ENCODE measurements at regions not wholly inside any gene's neighbourhood (a gene's known extent, or its start where the extent isn't known, plus 50 kb on each side); places are given as distances from the start of the nearest gene placed in this dataset.

DNA sequence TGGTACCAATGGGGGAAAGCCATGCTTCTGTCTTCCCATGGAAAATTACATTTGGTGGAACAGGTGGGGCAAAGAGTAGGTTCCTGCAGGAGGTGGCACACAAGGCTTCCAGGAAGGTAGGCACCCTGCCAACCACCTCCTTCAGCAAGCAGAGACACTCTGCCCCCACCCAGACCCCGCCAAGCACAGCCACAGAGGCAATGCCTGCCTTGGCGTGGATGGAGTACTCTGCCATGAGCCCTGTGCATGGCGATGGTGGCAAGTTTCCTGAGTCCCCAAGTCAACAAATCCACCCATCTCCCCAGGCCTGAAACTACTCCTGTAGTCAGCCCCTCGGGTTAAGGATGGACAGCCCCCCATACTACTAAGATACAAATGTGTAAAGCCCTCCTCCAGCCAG lies 119.2 kb upstream of the GNAO1 start:
- Histone ChIP-seq H3K9me3 (ENCODE audit: control insufficient read depth, insufficient read depth, low read depth, low read length) (no peaks in the 10 kb centered on the region), H3K4me3 (ENCODE audit: low read depth, low read length) (no peak overlapping the region), H3K36me3 (ENCODE audit: control insufficient read depth in 2 of 2, insufficient read depth in 1 of 2, low read length in 2 of 2) (no peaks in the 10 kb centered on the region), H3K4me1 (ENCODE audit: control insufficient read depth, insufficient read depth, low read length) (no peaks in the 10 kb centered on the region), H3K27ac (ENCODE audit: extremely low read depth, low read depth, low read length) (no peak overlapping the region)
- ChIA-PET CTCF (no interaction called here), POLR2A (no interaction called here)
- TF ChIP-seq ZNF677 (tag by site-specific recombination; IDR thresholded peaks at IDR 0.05) = peak; percentile 66
- TF ChIP-seq, protein P1, sequence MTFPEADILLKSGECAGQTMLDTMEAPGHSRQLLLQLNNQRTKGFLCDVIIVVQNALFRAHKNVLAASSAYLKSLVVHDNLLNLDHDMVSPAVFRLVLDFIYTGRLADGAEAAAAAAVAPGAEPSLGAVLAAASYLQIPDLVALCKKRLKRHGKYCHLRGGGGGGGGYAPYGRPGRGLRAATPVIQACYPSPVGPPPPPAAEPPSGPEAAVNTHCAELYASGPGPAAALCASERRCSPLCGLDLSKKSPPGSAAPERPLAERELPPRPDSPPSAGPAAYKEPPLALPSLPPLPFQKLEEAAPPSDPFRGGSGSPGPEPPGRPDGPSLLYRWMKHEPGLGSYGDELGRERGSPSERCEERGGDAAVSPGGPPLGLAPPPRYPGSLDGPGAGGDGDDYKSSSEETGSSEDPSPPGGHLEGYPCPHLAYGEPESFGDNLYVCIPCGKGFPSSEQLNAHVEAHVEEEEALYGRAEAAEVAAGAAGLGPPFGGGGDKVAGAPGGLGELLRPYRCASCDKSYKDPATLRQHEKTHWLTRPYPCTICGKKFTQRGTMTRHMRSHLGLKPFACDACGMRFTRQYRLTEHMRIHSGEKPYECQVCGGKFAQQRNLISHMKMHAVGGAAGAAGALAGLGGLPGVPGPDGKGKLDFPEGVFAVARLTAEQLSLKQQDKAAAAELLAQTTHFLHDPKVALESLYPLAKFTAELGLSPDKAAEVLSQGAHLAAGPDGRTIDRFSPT (tag by site-specific recombination; IDR thresholded peaks at IDR 0.05) = no peak

DNA sequence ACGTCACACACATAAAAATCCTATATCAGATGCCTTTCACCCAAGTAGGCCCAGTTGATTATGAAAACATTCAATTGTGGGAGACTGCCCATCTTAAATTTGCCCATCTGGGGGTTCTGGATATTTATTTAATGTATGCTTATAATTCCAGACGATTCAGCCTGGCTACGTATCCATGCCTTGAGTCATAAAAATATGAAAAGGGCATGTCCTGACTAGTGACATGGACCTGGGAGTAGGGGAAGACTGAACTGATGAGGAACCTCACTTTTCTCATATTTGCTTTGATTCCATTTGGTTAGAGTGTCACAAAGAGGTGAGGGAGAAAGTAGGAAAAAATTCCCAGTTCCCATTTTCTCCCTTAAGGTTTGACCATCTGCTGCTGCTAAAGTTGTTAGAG lies 122.5 kb upstream of the GNAO1 start:
- TF ChIP-seq KLF7 (tag by site-specific recombination; IDR thresholded peaks at IDR 0.05; ENCODE audit: borderline replicate concordance) = no peak
- no peak for TF ChIP-seq SP3 (tag by site-specific recombination; IDR thresholded peaks at IDR 0.05)
- TF ChIP-seq ZNF223 (tag by site-specific recombination; IDR thresholded peaks at IDR 0.05) = no peak
- TF ChIP-seq ZNF354C (tag by site-specific recombination; IDR thresholded peaks at IDR 0.05; ENCODE audit: borderline replicate concordance, low read depth) = no peak
- TF ChIP-seq, protein P2, sequence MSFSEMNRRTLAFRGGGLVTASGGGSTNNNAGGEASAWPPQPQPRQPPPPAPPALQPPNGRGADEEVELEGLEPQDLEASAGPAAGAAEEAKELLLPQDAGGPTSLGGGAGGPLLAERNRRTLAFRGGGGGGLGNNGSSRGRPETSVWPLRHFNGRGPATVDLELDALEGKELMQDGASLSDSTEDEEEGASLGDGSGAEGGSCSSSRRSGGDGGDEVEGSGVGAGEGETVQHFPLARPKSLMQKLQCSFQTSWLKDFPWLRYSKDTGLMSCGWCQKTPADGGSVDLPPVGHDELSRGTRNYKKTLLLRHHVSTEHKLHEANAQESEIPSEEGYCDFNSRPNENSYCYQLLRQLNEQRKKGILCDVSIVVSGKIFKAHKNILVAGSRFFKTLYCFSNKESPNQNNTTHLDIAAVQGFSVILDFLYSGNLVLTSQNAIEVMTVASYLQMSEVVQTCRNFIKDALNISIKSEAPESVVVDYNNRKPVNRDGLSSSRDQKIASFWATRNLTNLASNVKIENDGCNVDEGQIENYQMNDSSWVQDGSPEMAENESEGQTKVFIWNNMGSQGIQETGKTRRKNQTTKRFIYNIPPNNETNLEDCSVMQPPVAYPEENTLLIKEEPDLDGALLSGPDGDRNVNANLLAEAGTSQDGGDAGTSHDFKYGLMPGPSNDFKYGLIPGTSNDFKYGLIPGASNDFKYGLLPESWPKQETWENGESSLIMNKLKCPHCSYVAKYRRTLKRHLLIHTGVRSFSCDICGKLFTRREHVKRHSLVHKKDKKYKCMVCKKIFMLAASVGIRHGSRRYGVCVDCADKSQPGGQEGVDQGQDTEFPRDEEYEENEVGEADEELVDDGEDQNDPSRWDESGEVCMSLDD (tag by site-specific recombination; IDR thresholded peaks at IDR 0.05) = no peak
- TF ChIP-seq, protein P3, sequence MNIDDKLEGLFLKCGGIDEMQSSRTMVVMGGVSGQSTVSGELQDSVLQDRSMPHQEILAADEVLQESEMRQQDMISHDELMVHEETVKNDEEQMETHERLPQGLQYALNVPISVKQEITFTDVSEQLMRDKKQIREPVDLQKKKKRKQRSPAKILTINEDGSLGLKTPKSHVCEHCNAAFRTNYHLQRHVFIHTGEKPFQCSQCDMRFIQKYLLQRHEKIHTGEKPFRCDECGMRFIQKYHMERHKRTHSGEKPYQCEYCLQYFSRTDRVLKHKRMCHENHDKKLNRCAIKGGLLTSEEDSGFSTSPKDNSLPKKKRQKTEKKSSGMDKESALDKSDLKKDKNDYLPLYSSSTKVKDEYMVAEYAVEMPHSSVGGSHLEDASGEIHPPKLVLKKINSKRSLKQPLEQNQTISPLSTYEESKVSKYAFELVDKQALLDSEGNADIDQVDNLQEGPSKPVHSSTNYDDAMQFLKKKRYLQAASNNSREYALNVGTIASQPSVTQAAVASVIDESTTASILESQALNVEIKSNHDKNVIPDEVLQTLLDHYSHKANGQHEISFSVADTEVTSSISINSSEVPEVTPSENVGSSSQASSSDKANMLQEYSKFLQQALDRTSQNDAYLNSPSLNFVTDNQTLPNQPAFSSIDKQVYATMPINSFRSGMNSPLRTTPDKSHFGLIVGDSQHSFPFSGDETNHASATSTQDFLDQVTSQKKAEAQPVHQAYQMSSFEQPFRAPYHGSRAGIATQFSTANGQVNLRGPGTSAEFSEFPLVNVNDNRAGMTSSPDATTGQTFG (tag by site-specific recombination; IDR thresholded peaks at IDR 0.05; ENCODE audit: borderline replicate concordance) = no peak
- TF ChIP-seq ZNF157 (tag by site-specific recombination; IDR thresholded peaks at IDR 0.05) = no peak
- no peak for TF ChIP-seq ZNF837 (tag by site-specific recombination; IDR thresholded peaks at IDR 0.05)
- no peak for TF ChIP-seq YY1 (tag by site-specific recombination; IDR thresholded peaks at IDR 0.05)
- ChIA-PET POLR2A (no interaction called here), CTCF (no interaction called here)
- Histone ChIP-seq H3K4me3 (ENCODE audit: low read depth, low read length) (no peak overlapping the region), H3K27ac (ENCODE audit: extremely low read depth, low read depth, low read length) (no peak overlapping the region), H3K4me1 (ENCODE audit: control insufficient read depth, insufficient read depth, low read length) (no peaks in the 10 kb centered on the region), H3K36me3 (ENCODE audit: control insufficient read depth in 2 of 2, insufficient read depth in 1 of 2, low read length in 2 of 2) (no peaks in the 10 kb centered on the region), H3K9me3 (ENCODE audit: control insufficient read depth, insufficient read depth, low read depth, low read length) (no peaks in the 10 kb centered on the region)

DNA sequence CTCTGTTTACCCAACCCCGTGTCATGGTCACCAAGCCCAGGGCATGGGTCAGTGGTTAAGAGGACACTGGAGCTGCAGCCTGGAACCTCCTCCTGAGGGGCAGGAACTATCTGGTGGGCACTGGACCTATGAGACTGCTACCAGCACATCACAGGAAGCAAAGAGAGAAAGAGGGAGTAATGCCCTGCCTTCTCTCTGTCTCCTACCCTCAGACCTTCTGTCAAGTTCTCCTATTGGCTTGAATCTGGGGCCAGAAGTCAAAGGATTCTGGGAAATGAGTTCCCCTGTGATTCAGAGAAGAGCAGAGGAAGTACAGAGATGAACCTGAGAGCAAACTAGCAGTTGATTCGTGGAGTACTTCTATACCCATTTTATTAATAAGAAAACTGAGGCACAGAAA lies 123.0 kb upstream of the GNAO1 start:
- Histone ChIP-seq H3K4me3 (ENCODE audit: low read depth, low read length) (no peak overlapping the region), H3K9me3 (ENCODE audit: control insufficient read depth, insufficient read depth, low read depth, low read length) (no peaks in the 10 kb centered on the region), H3K36me3 (ENCODE audit: control insufficient read depth in 2 of 2, insufficient read depth in 1 of 2, low read length in 2 of 2) (no peaks in the 10 kb centered on the region), H3K4me1 (ENCODE audit: control insufficient read depth, insufficient read depth, low read length) (no peaks in the 10 kb centered on the region), H3K27ac (ENCODE audit: extremely low read depth, low read depth, low read length) (no peak overlapping the region)
- CTCF ChIA-PET = interaction anchor here (1.5 kb wide), 1 partner anchor 250 kb away, joined by 3 read pairs; no protein-coding TSS in a partner anchor
- POLR2A ChIA-PET = no interaction called here
- TF ChIP-seq ZFP37 (tag by site-specific recombination; IDR thresholded peaks at IDR 0.05) (no peak), ZNF837 (tag by site-specific recombination; IDR thresholded peaks at IDR 0.05) (no peak), GFI1B (tag by site-specific recombination; IDR thresholded peaks at IDR 0.05) (no peak), ZNF155 (tag by site-specific recombination; IDR thresholded peaks at IDR 0.05) (no peak), ZBTB17 (tag by site-specific recombination; IDR thresholded peaks at IDR 0.05) (no peak), ZNF335 (tag by site-specific recombination; conservative IDR thresholded peaks at IDR 0.05) (no peak), ZNF791 (tag by site-specific recombination; IDR thresholded peaks at IDR 0.05) (no peak)
- TF ChIP-seq, protein P4, sequence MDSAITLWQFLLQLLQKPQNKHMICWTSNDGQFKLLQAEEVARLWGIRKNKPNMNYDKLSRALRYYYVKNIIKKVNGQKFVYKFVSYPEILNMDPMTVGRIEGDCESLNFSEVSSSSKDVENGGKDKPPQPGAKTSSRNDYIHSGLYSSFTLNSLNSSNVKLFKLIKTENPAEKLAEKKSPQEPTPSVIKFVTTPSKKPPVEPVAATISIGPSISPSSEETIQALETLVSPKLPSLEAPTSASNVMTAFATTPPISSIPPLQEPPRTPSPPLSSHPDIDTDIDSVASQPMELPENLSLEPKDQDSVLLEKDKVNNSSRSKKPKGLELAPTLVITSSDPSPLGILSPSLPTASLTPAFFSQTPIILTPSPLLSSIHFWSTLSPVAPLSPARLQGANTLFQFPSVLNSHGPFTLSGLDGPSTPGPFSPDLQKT (IDR thresholded peaks at IDR 0.05; ENCODE audit: borderline replicate concordance, low read depth, low read length) = no peak
- TF ChIP-seq, protein P5, sequence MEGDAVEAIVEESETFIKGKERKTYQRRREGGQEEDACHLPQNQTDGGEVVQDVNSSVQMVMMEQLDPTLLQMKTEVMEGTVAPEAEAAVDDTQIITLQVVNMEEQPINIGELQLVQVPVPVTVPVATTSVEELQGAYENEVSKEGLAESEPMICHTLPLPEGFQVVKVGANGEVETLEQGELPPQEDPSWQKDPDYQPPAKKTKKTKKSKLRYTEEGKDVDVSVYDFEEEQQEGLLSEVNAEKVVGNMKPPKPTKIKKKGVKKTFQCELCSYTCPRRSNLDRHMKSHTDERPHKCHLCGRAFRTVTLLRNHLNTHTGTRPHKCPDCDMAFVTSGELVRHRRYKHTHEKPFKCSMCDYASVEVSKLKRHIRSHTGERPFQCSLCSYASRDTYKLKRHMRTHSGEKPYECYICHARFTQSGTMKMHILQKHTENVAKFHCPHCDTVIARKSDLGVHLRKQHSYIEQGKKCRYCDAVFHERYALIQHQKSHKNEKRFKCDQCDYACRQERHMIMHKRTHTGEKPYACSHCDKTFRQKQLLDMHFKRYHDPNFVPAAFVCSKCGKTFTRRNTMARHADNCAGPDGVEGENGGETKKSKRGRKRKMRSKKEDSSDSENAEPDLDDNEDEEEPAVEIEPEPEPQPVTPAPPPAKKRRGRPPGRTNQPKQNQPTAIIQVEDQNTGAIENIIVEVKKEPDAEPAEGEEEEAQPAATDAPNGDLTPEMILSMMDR (tag by site-specific recombination; IDR thresholded peaks at IDR 0.05) = no peak
